CD4-positive, alpha-beta T cell treated with Interleukin-17A for 4 hours (primary cell): ENCODE measurements at regions not wholly inside any gene's neighbourhood (a gene's known extent, or its start where the extent isn't known, plus 50 kb on each side); places are given as distances from the start of the nearest gene placed in this dataset.
"Not testable (repeated sequence)": the region's sequence is repeated elsewhere in the genome, so short reads cannot be mapped to it uniquely, and the experiment has no call there.

Source experiments
- DNase-seq: peaks from one replicate; pipeline ENCODE4 v3.0.0-alpha.2; 2020; ENCODE audit warnings: mixed read lengths

DNA sequence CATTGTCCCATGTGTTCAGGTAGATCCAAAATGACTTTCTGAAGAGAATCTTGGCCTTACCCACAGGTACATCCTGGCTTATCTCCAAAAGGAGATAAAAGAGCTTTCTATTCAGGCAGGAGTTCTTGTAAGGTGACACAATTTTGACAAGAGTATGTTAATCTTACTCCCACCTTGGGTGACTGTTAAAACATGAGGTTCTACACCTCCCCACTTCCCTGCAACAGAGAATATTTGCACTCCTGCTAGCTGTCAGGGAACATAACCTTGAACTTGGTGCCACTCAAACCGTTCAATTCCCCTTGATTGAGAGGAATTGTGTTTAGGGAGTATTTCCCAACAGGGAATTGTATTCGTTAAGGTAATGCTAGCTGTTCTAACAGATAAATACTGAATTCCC is 372.5 kb upstream of the KLHL29 start:
- no peak for DNase-seq

DNA sequence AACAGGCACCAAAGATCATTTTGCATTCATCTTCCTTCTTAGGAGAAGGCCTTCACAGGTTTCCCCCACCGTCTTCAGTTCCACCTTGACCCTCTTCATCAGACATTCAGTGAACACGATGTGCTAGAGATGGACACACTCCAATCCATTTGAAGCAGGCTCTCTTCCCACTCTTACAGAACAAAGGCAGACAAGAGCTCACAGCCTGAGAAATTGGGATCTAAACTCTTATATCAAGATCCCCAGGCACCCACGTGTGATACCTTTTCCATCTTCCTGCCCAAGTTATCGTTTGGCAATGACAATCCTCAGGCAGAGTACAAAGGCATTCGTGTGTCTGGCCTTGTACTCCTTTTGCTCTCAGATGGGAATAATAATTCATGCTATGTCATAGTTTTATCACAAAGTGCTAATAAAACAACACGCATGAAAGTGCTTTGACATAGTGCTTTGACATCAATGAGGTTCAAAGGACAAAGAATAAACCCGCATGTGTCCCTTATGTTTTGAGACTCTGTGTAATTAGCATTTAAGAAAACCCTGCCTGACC is 369.3 kb upstream of the KLHL29 start:
- no peak for DNase-seq

DNA sequence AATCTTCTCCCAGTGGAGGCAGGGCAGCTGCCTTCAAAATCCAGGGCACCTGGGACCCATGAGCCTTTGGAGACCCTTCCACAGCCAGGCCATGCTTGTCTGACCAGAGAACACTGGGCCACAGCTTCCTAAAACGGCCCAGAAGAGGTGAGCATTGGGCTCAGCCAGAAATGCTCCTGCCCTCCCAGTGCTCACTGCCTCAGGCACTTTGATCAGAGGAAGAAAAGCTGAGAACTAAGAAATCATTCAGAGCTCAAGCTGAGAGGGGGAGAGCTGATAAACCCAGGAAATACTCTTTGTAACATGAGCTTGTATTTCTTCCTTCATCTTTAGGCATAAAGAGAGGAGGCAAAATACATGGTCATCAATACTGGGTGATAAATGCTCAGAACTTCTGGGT is 365.5 kb upstream of the KLHL29 start:
- no peak for DNase-seq

DNA sequence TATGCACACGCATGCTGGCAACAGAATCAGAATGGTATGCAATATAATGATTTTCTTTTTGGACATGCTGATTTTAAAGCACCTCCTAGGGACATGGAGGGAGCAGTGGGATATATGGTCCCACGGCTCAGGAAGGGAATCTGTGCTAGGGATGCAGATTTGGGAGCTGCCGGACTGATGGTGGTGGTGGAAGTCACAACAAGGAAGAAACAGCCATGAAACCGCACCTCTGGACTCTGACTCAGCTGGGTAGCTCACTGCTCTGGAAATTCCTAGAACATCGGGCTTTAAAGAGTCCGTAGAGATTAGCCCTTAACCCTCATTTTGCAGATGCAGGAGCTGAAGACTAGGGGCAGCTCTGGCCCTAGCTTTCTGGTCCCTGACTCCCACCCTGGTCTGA is 364.3 kb upstream of the KLHL29 start:
- no peak for DNase-seq

DNA sequence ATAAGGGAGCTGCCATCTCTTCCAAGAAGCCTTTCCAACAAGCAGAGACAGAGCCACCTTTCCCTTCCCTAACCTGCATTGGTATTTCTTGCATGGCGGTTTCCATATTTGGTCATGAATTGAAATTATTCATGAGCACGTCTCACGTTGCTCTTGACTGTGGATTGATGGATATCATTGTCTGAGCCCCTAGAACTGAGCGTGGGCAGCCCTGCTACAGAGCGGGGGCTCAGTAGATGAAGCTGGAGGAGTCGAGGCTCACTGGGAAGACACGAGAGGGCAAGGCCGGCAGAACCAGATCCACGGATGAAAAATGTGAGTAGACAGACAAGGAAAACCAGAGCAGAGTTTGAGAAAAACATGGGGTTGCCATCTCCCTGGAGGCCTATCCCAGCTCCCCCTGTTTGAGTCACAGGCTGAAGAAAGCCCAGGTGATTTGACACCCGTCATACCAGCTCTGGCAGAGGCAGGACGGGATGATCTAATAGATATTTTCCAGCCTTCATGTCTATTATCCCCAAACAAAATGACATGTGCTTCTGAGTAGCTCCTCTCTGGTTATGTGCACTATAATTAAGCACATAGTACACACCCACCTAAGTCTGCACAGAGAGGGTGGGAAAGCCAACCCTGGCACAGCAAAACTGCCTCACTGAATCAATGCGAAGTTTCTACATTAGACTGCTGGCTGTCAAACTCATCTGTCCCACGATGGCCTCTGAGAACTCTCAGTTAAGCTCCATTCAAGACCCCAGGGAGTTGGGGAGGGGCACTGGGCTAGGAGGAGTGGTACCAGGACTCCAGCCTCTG is 363.5 kb upstream of the KLHL29 start:
- no peak for DNase-seq

DNA sequence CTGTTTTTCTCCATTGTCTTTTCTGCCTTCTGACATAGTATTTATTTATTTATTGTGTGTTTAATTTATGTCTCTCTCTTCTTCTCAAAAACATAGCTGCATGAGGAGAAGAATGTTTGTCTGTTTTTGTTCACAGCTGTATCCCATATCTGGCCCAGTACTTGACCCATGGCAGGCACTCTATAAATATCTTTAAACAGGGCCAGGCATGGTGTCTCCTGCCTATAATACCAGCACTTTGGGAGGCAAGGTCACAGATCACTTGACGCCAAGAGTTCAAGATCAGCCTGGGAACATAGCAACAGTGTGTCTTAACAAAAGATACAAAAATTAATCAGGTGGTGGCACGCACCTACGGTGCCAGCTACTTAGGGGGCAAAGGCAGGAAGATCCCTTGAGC is 361.3 kb upstream of the KLHL29 start:
- DNase-seq: no peak

DNA sequence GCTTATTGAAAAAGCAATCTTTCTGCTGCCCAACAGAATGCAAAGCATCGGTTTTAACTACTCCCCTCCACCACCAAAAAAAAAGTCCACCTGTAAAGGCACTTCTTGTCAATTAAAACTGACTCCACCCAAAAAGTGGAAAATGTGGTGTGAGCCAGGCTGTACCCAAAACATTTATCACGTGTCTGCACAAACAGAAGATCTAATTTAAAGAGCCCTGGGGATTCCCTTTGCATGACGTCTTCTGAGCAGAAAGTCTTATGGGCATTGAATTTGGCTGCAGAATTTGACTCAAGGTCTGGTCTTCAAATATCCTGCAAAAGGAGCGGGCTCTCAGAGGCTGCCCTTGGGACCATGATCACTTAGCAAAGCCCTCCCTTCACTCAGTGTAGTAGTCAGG is 358.3 kb upstream of the KLHL29 start:
- no peak for DNase-seq

DNA sequence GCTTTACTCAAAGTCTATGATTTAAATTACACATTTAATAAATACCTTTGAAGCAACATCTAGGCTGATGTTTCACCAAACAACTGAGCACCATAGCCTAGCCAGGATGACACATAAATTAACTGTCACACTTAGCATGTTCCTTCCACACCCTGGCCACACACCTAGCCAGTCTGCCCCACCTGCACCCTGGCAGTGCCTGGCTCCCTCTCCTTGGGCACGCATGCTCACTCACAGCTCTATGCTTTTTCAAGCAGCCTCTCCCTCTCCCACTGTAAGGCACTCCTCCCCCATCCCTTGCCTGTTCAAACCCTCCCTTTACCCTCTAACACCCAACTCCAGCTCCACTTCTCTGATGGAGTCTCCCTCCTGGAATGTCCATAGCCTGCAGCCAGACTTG is 357.6 kb upstream of the KLHL29 start:
- DNase-seq: no peak

DNA sequence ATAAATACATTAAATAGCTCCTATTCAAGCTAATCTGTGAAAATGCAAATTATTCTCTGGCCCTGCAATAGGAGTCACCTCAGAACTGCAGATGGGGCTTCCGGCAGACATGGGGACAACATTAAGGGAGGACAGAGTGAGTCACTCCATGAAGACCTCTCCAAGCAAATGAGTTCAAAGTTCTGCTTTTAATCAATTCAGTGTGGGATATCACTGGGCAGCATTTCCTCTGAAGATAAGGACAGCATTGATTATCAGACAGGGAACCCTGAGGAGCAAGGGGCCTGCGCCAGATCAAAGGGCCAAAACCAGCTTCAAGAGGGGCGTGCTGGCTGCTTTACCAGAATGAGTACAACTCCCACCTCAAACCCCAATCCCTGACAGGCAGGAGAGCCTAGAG is 356.9 kb upstream of the KLHL29 start:
- no peak for DNase-seq

DNA sequence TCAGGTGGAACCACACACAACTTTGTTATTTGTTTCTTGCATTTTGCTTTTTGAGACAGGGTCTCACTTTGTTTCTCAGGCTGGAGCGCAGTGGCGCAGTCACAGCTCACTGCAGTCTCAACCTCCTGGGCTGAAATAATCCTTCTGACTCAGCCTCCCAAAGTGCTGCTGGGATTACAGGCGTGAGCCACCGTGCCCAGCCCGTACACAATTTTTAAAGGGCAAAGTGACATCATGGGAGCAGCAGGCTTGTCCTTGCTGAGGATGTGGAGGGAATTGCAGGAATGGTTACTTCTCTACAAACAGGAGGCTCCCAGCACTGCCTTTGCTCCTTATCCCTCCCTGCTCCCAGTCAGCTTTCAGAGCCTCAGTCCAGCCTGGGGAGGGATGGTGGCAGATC is 355.9 kb upstream of the KLHL29 start:
- DNase-seq: no peak

DNA sequence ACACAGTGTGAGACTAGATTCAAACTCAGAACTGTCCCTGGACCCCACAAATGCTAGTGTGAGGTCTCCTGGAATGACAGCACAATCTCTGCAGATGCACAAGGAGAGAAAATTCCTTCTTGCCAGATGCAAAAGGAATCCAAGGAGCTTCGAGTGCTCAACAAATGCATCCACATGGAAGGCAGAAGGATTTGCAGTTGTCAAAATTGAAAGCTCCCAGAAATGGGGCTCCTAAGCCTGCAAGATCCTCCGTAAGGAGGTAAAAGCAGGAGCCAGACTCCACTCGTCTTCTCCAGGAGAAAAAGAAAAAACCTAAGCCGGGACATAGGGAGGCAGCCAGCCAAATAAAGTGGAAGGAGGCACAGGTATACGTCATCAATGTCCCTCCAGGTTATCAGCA is 355.0 kb upstream of the KLHL29 start:
- no peak for DNase-seq

DNA sequence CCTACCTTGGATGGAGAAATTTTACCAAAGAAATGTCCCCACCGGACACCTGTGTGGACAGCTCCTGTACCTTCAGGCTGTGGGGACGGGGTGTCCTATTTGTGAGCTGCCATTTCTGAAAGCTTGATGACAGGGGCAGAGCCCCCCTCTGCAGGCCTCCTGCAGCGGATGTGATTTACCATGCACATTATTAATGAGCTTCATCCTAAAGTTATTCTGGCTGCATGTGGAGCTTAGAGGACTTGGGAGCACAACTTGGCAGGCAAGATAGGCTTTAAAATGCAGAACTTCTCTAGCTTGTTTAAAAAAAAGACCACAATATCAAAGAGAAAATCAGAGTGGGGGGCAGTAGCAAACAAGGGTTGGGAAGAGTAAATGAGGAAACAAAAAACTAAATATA is 350.0 kb upstream of the KLHL29 start:
- no peak for DNase-seq

DNA sequence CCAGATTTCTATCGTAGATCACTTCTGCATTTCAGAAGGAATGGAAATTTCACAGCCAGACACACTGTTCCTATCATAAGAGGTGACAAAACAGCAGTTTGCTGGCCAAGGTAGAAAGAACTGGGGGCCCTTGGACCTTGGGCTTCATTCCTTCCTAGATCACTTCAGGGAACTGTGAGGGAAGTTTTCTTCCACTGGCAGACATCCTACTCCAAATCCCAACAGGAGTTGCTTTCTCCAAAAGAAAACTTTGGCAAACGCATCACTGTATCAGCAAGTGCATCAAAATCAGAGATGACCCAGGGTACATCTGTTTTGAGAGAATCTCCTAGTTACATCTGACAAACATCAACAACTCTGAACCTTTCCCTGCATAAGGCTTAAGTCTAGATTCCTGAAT is 348.4 kb upstream of the KLHL29 start:
- DNase-seq: no peak

DNA sequence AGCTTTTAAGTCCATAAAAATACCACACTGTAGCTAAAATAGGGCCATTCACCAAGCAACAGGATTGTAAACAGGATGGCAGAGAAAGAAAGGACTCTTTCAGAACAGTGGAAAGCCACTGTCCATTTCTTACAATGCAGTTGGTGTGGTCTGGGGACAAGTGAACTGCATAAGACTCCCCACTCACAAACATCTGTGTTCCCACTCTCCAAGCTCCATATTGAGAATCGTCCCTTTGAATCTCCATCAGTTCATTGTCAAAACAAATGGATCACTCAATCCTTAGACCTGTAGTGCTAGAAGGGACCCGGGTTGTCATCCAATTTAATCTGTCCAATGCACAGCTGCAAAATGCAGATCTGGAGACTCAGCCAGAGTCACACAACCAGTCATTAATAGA is 347.4 kb upstream of the KLHL29 start:
- DNase-seq: no peak

DNA sequence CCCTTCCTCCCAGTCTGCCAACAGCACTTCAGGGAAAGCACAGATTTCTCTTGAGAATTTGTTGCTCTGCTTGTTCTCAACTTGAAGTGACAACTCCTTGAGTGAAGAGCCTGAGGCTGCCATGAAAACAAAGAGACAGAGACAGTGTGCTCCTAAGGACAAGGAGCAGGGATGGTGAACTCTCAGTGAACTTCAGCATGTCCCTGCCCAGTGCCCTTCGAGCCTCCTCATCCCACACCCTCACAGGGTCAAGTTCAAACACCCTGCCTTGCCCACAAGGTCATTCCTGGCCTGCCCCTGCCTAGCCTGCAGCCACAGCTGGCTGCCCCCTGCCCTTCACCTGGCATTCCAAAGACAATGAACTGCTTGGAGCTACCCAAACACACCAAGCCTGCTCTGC is 343.5 kb upstream of the KLHL29 start:
- no peak for DNase-seq

DNA sequence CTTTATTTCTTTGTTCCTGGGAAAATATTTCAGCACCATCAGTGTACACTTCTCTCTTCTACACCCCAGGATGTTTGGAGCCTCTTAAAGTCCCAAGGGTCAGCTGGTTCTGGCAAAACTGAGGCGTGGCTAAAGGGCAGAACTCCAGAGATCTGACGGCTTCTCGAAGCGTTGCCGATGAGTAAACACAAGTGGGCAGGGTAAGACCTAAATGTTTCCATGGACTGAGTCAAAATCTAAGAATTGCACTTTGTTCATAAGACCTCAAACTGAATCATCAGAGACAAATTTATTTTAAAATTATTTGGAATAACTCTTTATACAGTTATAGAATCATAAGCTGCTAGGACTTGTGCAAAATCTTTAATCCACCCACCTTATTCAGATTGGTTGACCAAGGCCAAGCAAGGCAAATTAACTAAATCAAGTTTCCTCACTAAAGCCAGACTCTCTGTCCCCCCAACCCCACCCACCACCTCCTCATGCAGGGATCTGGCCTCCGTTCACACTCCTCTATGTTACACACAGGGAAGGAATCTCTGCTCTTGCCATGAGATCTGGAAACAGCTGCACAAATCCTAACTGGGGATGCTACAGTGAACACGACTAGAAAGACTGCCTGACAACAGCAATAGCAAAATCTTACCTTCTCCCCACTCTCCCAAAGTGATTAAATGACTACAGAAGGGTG is 342.6 kb upstream of the KLHL29 start:
- no peak for DNase-seq

DNA sequence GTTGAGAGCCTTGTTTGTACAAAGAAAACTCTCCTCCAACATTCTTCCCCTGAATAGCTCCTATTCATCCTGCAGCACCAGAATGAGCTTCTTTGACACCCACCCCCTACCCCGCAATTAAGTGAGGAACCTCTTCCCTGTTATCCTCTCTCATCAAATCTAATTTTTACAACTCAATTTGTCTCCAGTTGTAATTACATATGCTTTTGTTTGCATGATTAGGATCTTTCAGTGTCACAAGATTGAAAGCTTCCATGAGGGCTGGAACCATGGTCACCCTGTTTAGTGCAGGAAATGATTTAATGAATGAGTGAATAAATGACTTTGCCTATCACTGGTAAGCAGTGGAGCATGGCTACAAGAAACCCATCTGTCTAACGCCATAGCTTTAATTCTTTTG is 334.6 kb upstream of the KLHL29 start:
- DNase-seq: no peak

DNA sequence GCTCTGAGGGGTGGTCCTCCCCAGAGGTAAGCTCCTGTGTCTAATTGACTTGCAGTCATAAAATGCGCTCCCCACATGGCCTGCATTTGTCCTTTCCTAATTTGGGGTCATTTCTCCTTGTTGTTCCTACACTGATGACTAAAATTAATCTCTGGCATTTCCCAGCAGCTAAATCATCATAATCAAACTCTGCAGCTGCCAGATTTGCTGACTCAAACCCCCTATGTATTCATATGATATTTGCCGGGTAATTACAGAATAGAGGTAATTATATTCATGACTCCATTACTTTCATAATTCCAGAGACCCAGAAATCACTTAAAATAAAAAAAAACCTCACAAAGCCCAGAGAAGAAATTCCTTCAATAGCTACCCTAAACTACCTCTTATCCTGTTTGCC is 331.4 kb upstream of the KLHL29 start:
- no peak for DNase-seq

DNA sequence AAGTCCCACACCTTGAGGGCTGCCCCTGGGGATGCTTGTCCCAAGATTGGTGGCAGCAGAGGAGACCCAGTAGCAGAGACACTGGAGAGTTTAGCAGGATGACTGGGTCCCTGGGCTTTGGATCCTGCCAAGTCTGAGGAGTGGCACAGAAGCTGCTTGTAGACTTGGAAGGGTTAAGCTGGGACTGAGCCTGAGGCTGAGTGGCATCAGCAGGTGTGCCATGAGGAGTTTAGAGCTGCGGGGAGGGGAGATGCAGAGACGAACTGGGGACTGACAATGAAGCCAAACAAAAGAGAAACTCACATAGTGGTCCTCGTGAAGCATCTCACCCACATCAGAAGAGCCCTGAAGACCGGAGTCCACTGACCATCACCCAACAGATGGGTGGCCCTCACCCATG is 329.7 kb upstream of the KLHL29 start:
- DNase-seq: no peak

DNA sequence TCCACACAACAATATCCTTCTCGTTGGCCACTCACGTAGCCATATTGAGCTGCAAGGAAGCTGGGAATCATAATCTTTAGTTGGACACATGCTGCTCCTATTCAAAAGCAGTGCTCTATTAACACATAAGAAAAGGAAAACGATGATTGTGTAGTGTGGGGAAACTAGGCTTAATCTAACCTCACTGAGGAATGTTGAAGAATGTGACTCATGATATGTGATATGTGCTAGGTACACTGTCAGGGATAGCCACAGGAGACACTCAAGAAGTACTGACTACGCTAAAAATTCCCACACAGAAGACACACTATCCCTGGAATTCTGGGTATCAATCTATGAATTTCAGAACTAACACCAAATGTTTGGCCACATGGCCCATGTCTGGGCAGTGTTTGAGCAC is 328.1 kb upstream of the KLHL29 start:
- not testable (repeated sequence) for DNase-seq

DNA sequence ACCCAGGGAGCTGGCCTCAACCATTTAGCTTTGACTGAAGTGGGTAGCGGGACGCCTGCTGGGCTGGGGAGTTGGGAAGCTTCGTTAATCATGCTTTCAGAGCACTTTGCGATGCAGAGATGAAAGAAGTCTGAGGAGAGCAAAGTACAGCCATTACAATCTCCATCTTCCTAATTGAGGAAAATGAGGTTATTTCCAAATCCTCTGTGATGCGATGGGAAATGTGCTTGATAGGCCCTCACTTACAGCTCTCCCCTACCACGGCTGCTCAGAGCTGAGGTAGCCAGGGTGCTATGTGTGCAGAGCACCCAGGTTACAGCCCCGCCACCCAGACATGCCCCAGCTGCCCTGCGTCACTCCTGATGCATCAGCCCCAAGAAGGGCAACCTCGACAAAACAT is 326.5 kb upstream of the KLHL29 start:
- DNase-seq: no peak

DNA sequence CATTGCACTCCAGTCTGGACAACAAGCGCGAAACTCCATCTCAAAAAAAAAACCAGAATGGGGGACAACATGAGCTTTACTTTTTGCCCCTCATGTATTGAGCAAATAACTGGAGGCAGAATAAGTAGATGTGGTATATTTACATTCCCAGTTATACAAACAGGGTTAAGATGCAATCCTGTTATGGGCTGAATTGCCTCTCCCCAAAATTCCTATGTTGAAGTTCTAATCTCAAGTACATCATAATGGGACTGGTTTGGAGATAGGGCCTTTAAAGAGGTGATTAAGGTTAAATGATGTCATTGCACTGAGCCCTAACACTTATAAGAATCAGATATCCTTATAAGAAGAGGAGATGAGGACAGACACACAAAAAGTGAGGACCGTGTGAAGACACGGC is 319.8 kb upstream of the KLHL29 start:
- DNase-seq: no peak

DNA sequence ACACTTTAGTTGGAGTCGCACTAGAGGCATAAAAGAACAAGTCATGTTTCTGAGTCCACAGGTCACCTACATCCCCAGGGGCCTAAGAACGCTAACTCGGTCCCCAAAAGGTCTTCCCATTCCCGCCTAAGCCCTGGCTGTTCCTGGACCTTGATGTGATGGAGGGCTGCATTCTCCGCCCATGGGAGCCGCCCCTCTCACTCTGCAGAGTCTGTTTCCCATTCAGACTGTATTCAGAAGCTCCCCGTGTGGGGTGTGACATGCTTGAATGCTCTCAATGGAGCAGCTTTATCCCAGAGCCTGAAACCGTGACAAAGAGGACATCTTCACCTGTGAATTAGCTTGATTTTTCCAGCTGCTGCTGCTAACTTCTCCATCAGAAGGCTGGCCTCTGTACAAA is 319.0 kb upstream of the KLHL29 start:
- DNase-seq: no peak

DNA sequence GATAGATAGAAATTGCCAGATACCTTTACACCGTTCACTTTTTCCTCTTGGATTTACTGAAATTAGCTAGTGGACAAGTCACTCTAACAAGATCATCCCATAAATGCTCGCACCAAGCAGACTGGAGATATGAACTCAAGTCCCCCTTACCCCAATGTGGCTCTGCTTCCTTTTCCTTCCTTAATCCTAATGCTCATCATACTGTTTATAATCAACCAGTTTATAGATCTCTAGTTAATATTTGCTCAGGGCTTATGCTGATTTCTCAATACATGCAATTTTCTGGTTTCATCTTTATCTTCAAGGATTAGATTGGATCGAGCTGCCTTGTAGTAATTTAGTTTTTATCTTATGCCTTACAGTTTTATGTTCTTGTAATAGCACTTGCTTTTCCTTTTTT is 318.3 kb upstream of the KLHL29 start:
- no peak for DNase-seq

DNA sequence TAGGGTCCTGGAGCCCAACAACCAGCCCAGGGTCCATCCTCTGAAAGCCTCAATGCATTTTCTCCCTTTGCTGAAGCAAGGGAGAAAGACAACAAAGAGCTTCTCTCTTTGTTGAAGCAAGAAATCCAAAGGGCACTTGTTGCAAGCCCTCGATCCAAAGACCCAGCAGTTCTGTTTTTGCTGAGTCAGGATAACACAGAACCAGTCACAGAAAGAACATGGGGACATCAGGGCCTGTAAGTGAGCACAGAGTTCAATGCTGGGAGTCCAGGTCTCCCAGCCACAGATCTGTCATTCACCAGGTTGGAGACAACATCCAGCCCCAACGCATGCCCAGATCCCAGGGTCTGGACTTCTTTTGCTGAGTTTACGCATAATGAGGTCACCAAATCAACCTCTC is 315.8 kb upstream of the KLHL29 start:
- no peak for DNase-seq
